K562 (cell line): ENCODE measurements at regions not wholly inside any gene's neighbourhood (a gene's known extent, or its start where the extent isn't known, plus 50 kb on each side); places are given as distances from the start of the nearest gene placed in this dataset.

ENCODE experiments used
- CLOCK ChIP-seq: fragments of 250-450 bp; sonication (Bioruptor Pico); IDR thresholded peaks from 2 replicates; pipeline ENCODE4 v1.4.0; 2020; ENCODE audit warnings: mild to moderate bottlenecking, moderate library complexity, borderline replicate concordance
- CUX1 ChIP-seq: fragments of 200-800 bp; sonication (Bioruptor generic); IDR thresholded peaks from 2 replicates; pipeline ENCODE4 v1.6.1; 2016; ENCODE audit warnings: missing genetic modification characterization, missing compliant biosample characterization
- GABPA ChIP-seq: fragments of 200-800 bp; sonication (Bioruptor generic); conservative IDR thresholded peaks from 2 replicates; pipeline ENCODE4 v1.6.1; 2016; ENCODE audit warnings: low read depth, missing genetic modification characterization, missing compliant biosample characterization
- JUND ChIP-seq, 2 experiments: IDR thresholded peaks; 2 replicates in 1 of 2; 3 replicates in 1 of 2; pipeline ENCODE4 v1.6.1; 2011; ENCODE audit warnings: borderline replicate concordance in 2 of 2, low read depth in 2 of 2, low read length in 2 of 2, improper control_type of control experiment in 1 of 2, missing biosample characterization in 1 of 2, missing genetic modification characterization in 1 of 2, missing genetic modification reagents in 1 of 2
- MBD1 ChIP-seq: fragments of 250-450 bp; sonication (Bioruptor Pico); IDR thresholded peaks from 2 replicates; pipeline ENCODE4 v1.8.0; 2022; ENCODE audit warnings: inconsistent platforms
- NR2C2 ChIP-seq, 2 experiments: fragments of 200-800 bp in 1 of 2; sonication (Bioruptor generic) in 1 of 2; sonication (generic) in 1 of 2; formaldehyde crosslinking in 1 of 2; IDR thresholded peaks; 2 replicates each; pipeline versions ENCODE4 v1.6.1 to v1.8.0; 2016 to 2022; ENCODE audit warnings: mild to moderate bottlenecking in 1 of 2, missing compliant biosample characterization in 1 of 2, missing genetic modification characterization in 1 of 2, missing genetic modification reagents in 1 of 2
- PURB ChIP-seq: sonication (generic); formaldehyde crosslinking; IDR thresholded peaks from 2 replicates; pipeline ENCODE4 v1.9.0; 2021; ENCODE audit warnings: low read depth, mild to moderate bottlenecking, missing genetic modification reagents
- SAFB ChIP-seq: fragments of 200-400 bp; formaldehyde crosslinking; IDR thresholded peaks from 2 replicates; pipeline ENCODE4 v1.6.1; 2017; ENCODE audit warnings: low read depth, low read length, borderline replicate concordance
- SIX5 ChIP-seq, 2 experiments: IDR thresholded peaks; 2 replicates each; pipeline ENCODE4 v1.6.1; 2011; ENCODE audit warnings: low read length in 2 of 2, borderline replicate concordance in 1 of 2, low read depth in 1 of 2, mild to moderate bottlenecking in 1 of 2, moderate library complexity in 1 of 2; ENCODE audit not compliant: insufficient read depth in 1 of 2

- TF ChIP-seq CLOCK (CRISPR knock-in tag): peak; percentile 4; the same call in 1 of the 2 replicates
- no peak for TF ChIP-seq NR2C2 (CRISPR knock-in tag; IDR thresholded peaks at IDR 0.05)
- peak; percentile 14; the same call in 1 of the 2 replicates for TF ChIP-seq NR2C2 (tag; IDR thresholded peaks at IDR 0.05)
- no peak for TF ChIP-seq CUX1 (CRISPR knock-in tag)
- TF ChIP-seq SIX5 (IDR thresholded peaks at IDR 0.05; ENCODE audit: borderline replicate concordance in 1 of 2, insufficient read depth in 1 of 2, low read depth in 1 of 2, low read length in 2 of 2): no peak
- no peak for TF ChIP-seq MBD1 (CRISPR knock-in tag)
- TF ChIP-seq JUND (IDR thresholded peaks at IDR 0.05; ENCODE audit: borderline replicate concordance, low read depth, low read length): 0 out of 2 replicates have a peak, but pooled peaks have one; percentile 24
- no peak; the same call in 2 of the 3 replicates for TF ChIP-seq JUND (tag; IDR thresholded peaks at IDR 0.05; ENCODE audit: borderline replicate concordance, low read depth, low read length)
- TF ChIP-seq PURB (CRISPR knock-in tag): no peak
- TF ChIP-seq GABPA (tag): peak; percentile 13; the same call in 1 of the 2 replicates
- no peak for TF ChIP-seq SAFB
Measured at GRCh38 chr6:146881228-146882181, 282.7 kb downstream of the ADGB start (continued).
